Adrenal gland (tissue), 5 donors: ENCODE measurements at regions not wholly inside any gene's neighbourhood (a gene's known extent, or its start where the extent isn't known, plus 50 kb on each side); places are given as distances from the start of the nearest gene placed in this dataset.

Experiments used
- POLR2A ChIP-seq, 2 donors: fragments of 450-650 bp; IDR thresholded peaks; one replicate each; pipeline ENCODE4 v1.6.1; 2017; ENCODE audit warnings: antibody characterized with exemption in 2 of 2, mild to moderate bottlenecking in 2 of 2, moderate library complexity in 1 of 2
- TF ChIP-seq, protein P1 (sequence below), 6 experiments: fragments of 450-650 bp in 4 of 6; fragments of 200-600 bp in 2 of 6; sonication (generic) in 1 of 6; IDR thresholded peaks; 1 replicate in 5 of 6; 2 replicates in 1 of 6; pipeline versions ENCODE4 v1.5.1 to v1.8.0; 2016 to 2021; ENCODE audit warnings: antibody characterized with exemption in 6 of 6, mild to moderate bottlenecking in 2 of 6, moderate library complexity in 1 of 6
- donor health status: DM: no; HTN: no; CAD: no.

DNA sequence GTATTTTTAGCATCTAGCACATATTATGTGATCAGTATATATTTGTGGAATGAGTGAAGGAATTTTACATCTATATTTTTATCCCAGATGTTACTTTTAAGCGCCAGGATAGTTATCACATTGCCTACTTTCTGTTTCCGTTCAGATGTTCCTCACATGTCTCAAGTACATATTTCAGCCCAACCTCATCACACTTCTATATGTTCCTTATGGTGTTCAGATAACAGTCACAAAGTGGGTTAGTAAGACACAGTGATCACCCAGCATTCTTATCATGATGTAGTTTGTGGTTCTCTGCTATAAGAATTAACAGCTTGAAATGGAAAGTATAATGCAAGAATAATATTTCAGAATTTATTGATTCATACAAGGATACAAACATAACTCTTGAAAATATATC lies 170.0 kb upstream of the RASA1 start:
- TF ChIP-seq POLR2A (IDR thresholded peaks at IDR 0.05): no peak
- TF ChIP-seq, protein P1, sequence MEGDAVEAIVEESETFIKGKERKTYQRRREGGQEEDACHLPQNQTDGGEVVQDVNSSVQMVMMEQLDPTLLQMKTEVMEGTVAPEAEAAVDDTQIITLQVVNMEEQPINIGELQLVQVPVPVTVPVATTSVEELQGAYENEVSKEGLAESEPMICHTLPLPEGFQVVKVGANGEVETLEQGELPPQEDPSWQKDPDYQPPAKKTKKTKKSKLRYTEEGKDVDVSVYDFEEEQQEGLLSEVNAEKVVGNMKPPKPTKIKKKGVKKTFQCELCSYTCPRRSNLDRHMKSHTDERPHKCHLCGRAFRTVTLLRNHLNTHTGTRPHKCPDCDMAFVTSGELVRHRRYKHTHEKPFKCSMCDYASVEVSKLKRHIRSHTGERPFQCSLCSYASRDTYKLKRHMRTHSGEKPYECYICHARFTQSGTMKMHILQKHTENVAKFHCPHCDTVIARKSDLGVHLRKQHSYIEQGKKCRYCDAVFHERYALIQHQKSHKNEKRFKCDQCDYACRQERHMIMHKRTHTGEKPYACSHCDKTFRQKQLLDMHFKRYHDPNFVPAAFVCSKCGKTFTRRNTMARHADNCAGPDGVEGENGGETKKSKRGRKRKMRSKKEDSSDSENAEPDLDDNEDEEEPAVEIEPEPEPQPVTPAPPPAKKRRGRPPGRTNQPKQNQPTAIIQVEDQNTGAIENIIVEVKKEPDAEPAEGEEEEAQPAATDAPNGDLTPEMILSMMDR (IDR thresholded peaks at IDR 0.05): no peak
